Loucy (cell line): ENCODE measurements at regions not wholly inside any gene's neighbourhood (a gene's known extent, or its start where the extent isn't known, plus 50 kb on each side); places are given as distances from the start of the nearest gene placed in this dataset.

ENCODE experiments used
- EZH2phosphoT487 ChIP-seq: fragments of 200-600 bp; IDR thresholded peaks from 2 replicates; pipeline ENCODE4 v1.6.1; 2018; ENCODE audit warnings: antibody characterized with exemption, mild to moderate bottlenecking, moderate library complexity, borderline replicate concordance
- TF ChIP-seq, protein P1 (sequence below): fragments of 200-600 bp; sonication (generic); conservative IDR thresholded peaks from 2 replicates; pipeline ENCODE4 v1.5.1; 2014; ENCODE audit warnings: mild to moderate bottlenecking, antibody characterized with exemption, low read length

DNA sequence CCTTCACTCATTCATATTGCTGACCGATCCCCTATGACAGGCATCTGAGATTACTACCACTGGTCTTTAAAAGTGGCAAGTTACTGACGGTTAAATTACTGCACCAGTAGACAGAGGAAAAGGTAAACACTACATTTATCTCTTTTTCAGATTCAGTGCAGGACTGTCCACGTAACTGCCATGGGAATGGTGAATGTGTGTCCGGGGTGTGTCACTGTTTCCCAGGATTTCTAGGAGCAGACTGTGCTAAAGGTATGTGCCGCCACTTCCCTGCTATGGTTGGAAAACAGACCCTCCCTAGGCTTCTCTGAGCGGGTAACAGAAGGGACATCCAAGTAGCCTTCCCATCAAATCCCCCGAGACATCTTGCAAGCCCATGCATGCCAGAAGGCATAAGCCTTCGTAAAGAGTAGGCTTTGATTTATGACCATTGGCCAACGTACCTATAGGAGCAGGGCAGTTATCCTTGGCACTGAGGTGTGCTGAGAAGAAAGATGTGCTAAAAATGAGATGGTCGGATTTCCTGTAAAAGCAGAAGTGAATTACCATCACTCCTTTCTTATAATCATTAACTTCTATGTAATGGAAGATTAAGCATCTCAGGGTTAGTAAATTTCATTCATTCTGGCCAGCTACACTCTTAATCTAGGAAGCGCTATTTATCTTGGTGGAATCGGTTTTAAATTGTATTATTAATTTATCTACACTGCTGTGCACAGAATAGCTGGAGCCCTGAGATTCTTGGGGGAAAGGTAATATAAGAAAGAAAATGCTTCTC is 193.4 kb upstream of the WWC1 start:
- TF ChIP-seq, protein P1, sequence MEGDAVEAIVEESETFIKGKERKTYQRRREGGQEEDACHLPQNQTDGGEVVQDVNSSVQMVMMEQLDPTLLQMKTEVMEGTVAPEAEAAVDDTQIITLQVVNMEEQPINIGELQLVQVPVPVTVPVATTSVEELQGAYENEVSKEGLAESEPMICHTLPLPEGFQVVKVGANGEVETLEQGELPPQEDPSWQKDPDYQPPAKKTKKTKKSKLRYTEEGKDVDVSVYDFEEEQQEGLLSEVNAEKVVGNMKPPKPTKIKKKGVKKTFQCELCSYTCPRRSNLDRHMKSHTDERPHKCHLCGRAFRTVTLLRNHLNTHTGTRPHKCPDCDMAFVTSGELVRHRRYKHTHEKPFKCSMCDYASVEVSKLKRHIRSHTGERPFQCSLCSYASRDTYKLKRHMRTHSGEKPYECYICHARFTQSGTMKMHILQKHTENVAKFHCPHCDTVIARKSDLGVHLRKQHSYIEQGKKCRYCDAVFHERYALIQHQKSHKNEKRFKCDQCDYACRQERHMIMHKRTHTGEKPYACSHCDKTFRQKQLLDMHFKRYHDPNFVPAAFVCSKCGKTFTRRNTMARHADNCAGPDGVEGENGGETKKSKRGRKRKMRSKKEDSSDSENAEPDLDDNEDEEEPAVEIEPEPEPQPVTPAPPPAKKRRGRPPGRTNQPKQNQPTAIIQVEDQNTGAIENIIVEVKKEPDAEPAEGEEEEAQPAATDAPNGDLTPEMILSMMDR, result no peak
- no peak for TF ChIP-seq EZH2phosphoT487
